Hypothalamus (tissue), 51 donors: ENCODE measurements at regions not wholly inside any gene's neighbourhood (a gene's known extent, or its start where the extent isn't known, plus 50 kb on each side); places are given as distances from the start of the nearest gene placed in this dataset.

Experiments used
- DNase-seq, 51 donors: peaks; one replicate each; lab custom pipeline; 2025; lab: John Stamatoyannopoulos, UW

- DNase-seq: no peak
Measured at GRCh38 chr3:84830476-84830875, 128.3 kb upstream of the CADM2 start.

- DNase-seq: no peak
Measured at GRCh38 chr3:84835366-84835765, 123.4 kb upstream of the CADM2 start.

- DNase-seq: no peak
Measured at GRCh38 chr3:84836961-84837360, 121.8 kb upstream of the CADM2 start.

- no peak for DNase-seq
Measured at GRCh38 chr3:84877092-84877491, 81.7 kb upstream of the CADM2 start.

GRCh38 chr3:84881288-84881687 is 77.5 kb upstream of the CADM2 start:
- no peak for DNase-seq

- DNase-seq: no peak
Measured at GRCh38 chr3:84885199-84885882, 73.4 kb upstream of the CADM2 start.

- DNase-seq: no peak
Measured at GRCh38 chr3:84891851-84892250, 66.9 kb upstream of the CADM2 start.

GRCh38 chr3:84893211-84893610 is 65.6 kb upstream of the CADM2 start:
- no peak for DNase-seq

- no peak for DNase-seq
Measured at GRCh38 chr3:84904212-84904611, 54.6 kb upstream of the CADM2 start.

- peak in 7 of 51 donors; percentile 1 to 32 (median 5) for DNase-seq
Measured at GRCh38 chr3:84904816-84905555, 53.8 kb upstream of the CADM2 start.

GRCh38 chr3:84905556-84905920 is 53.3 kb upstream of the CADM2 start:
- DNase-seq: no peak

GRCh38 chr3:84906065-84906464 is 52.7 kb upstream of the CADM2 start:
- peak in 1 of 51 donors; percentile 1 for DNase-seq
